PFSK-1 (cell line): ENCODE measurements at regions not wholly inside any gene's neighbourhood (a gene's known extent, or its start where the extent isn't known, plus 50 kb on each side); places are given as distances from the start of the nearest gene placed in this dataset.

Source experiments
- FOXP2 ChIP-seq: optimal IDR thresholded peaks from 2 replicates; pipeline ENCODE3; 2011; ENCODE audit warnings: borderline replicate concordance, control low read depth, inconsistent platforms; ENCODE audit not compliant: insufficient read depth; ENCODE audit errors: extremely low read length, extremely low read depth
- POLR2AphosphoS5 ChIP-seq: IDR thresholded peaks from 2 replicates; pipeline ENCODE4 v1.6.1; 2012; ENCODE audit warnings: low read depth, mild to moderate bottlenecking, control low read depth, low read length, moderate library complexity
- SIN3A ChIP-seq: IDR thresholded peaks from 2 replicates; pipeline ENCODE4 v1.6.1; 2012; ENCODE audit warnings: mild to moderate bottlenecking, low read length, moderate library complexity, borderline replicate concordance; ENCODE audit not compliant: insufficient read depth
- TAF1 ChIP-seq: IDR thresholded peaks from 2 replicates; pipeline ENCODE4 v1.6.1; 2012; ENCODE audit warnings: low read length, control low read depth, borderline replicate concordance; ENCODE audit not compliant: insufficient read depth
- TF ChIP-seq, protein P1 (sequence below), 2 experiments: IDR thresholded peaks; 2 replicates each; pipeline versions ENCODE4 v1.6.1 to v1.8.0; 2011 to 2012; ENCODE audit warnings: low read depth in 2 of 2, low read length in 2 of 2, control low read depth in 1 of 2, inconsistent platforms in 1 of 2, mild to moderate bottlenecking in 1 of 2, moderate library complexity in 1 of 2; ENCODE audit not compliant: insufficient read depth in 1 of 2

DNA sequence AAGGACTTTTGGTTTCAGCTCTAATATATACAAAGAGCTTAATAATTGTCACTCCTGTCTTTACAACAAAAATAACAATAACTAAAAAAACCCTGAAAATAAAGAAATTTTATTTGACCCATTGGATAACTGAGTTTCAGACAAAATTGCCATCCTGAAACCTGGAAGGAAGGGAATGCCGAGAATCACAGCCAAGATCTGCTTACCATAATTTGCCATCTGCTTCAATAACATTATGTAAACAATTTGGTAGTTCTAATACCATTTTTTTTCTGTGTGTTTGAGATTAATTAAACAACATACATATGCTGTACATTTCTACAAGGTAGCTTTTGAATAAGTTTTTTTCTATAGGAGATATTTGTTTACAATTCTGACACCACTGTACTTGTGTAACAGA, 596.3 kb upstream of the MGAT4C start:
- no peak for TF ChIP-seq TAF1
- TF ChIP-seq, protein P1, sequence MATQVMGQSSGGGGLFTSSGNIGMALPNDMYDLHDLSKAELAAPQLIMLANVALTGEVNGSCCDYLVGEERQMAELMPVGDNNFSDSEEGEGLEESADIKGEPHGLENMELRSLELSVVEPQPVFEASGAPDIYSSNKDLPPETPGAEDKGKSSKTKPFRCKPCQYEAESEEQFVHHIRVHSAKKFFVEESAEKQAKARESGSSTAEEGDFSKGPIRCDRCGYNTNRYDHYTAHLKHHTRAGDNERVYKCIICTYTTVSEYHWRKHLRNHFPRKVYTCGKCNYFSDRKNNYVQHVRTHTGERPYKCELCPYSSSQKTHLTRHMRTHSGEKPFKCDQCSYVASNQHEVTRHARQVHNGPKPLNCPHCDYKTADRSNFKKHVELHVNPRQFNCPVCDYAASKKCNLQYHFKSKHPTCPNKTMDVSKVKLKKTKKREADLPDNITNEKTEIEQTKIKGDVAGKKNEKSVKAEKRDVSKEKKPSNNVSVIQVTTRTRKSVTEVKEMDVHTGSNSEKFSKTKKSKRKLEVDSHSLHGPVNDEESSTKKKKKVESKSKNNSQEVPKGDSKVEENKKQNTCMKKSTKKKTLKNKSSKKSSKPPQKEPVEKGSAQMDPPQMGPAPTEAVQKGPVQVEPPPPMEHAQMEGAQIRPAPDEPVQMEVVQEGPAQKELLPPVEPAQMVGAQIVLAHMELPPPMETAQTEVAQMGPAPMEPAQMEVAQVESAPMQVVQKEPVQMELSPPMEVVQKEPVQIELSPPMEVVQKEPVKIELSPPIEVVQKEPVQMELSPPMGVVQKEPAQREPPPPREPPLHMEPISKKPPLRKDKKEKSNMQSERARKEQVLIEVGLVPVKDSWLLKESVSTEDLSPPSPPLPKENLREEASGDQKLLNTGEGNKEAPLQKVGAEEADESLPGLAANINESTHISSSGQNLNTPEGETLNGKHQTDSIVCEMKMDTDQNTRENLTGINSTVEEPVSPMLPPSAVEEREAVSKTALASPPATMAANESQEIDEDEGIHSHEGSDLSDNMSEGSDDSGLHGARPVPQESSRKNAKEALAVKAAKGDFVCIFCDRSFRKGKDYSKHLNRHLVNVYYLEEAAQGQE (IDR thresholded peaks at IDR 0.05; ENCODE audit: insufficient read depth in 1 of 2, low read depth in 2 of 2, low read length in 2 of 2), result no peak
- TF ChIP-seq SIN3A, result no peak
- no peak for TF ChIP-seq FOXP2

DNA sequence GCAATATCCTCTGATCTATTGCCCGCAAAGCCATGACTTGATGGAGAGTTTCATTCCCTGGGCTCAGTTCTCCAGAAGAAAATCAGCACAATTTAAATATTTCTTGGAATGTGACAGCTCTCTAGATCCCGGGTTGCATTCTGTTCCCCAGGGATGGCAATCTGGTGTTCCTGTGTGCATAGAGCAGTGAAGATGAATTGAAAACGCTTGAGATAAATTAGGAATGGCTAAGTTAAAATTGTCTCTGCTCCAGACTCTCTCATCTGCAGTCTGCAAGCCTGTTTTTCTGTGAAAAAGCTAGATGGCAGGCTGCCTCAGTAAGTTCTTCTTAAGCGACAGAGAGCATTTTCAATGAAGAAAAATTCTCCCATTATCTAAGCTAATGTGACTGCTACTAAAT, 582.5 kb upstream of the MGAT4C start:
- TF ChIP-seq SIN3A (no peak), POLR2AphosphoS5 (no peak), TAF1 (no peak), FOXP2 (no peak)
- TF ChIP-seq, protein P1 (IDR thresholded peaks at IDR 0.05; ENCODE audit: insufficient read depth in 1 of 2, low read depth in 2 of 2, low read length in 2 of 2), result no peak

DNA sequence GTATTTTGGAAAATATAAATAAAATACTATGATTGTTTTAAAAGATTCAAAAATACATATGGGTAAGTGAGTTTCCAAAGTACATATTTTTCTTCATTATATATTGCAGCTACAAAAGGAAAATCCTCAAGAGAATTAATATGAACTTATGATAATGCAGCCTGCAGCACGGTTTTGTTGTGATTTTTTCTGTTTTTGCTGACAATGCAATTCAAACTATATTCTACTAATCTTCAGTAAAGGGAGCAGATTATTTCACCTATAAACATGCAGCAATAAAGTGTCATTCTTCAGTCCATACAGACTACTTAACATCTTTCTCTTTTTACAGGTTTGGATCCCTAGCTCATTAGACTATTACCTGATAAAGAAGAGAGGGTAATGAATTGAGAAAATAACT, 582.1 kb upstream of the MGAT4C start:
- TF ChIP-seq, protein P1 (IDR thresholded peaks at IDR 0.05; ENCODE audit: insufficient read depth in 1 of 2, low read depth in 2 of 2, low read length in 2 of 2), result no peak
- TF ChIP-seq TAF1 (no peak), SIN3A (no peak), POLR2AphosphoS5 (no peak), FOXP2 (no peak)

DNA sequence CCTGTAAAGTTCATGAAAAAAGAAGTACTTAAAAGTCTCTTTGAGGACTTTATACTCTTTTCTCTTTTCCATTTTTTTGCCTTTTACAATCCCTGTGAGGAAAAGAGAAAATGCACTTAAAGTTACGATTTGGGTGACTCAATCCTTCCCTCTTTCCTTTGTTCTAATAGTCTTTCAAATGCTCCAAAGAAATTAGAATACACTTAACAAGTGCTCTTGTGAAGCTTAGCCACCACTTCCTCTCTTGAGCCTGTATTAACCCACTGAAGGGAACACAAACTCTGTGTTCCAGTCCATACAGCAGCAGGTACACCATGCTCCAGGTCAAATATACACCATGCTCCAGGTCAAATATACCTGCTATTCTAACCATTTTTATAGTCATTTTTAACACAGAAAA, 581.1 kb upstream of the MGAT4C start:
- TF ChIP-seq SIN3A, result no peak
- no peak for TF ChIP-seq POLR2AphosphoS5
- TF ChIP-seq FOXP2, result no peak
- TF ChIP-seq, protein P1 (IDR thresholded peaks at IDR 0.05; ENCODE audit: insufficient read depth in 1 of 2, low read depth in 2 of 2, low read length in 2 of 2), result no peak
- no peak for TF ChIP-seq TAF1

DNA sequence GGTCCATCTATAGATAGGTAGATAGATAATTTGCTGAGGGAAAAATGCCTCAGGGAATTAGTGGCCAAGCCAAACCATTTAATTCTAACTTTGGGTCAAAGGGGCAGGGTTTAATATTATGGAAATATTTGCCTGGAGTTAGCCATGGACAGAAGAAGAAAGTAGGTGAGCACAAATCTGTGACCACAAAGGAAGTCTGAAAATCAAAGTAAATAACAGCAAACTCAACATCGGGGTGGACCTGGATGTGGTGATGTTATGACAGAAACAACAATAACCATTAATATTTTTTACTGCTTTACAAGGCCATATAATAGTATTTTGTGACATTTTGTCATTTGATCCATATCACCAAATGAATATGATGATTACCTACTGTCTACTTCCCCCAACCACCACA, 578.0 kb upstream of the MGAT4C start:
- TF ChIP-seq, protein P1 (IDR thresholded peaks at IDR 0.05; ENCODE audit: insufficient read depth in 1 of 2, low read depth in 2 of 2, low read length in 2 of 2), result no peak
- TF ChIP-seq SIN3A (no peak), FOXP2 (no peak), POLR2AphosphoS5 (no peak), TAF1 (no peak)
